ENCODE measurements at regions not wholly inside any gene's neighbourhood (a gene's known extent, or its start where the extent isn't known, plus 50 kb on each side); places are given as distances from the start of the nearest gene placed in this dataset.

DNA sequence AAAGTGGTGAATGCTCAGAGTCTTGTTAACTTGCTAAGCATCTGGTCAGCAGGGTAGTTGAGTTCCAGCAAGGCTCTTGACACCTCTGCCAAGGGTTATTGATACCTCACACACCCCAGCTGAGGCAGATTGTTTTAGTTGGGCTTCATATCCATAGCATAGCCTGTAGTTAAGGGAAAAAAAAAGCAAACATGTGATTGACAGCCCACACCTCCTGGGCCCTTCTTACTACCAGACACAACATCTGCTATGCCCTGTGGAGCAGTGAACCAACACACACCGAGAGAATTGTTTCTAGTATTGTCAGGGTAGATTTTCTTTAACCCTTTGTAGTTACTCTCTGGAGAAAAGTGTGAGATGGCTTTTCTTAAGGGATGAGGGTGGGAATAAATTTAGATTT lies 697.0 kb upstream of the POU3F2 start:
- no peak for TF ChIP-seq EP300 (IDR thresholded peaks at IDR 0.05; ENCODE audit: borderline replicate concordance in 1 of 2, low read depth in 1 of 2, low read length in 1 of 2)
- TF ChIP-seq, protein P1, sequence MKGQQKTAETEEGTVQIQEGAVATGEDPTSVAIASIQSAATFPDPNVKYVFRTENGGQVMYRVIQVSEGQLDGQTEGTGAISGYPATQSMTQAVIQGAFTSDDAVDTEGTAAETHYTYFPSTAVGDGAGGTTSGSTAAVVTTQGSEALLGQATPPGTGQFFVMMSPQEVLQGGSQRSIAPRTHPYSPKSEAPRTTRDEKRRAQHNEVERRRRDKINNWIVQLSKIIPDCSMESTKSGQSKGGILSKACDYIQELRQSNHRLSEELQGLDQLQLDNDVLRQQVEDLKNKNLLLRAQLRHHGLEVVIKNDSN (IDR thresholded peaks at IDR 0.05; ENCODE audit: borderline replicate concordance, low read depth), result no peak
- TF ChIP-seq, protein P2, sequence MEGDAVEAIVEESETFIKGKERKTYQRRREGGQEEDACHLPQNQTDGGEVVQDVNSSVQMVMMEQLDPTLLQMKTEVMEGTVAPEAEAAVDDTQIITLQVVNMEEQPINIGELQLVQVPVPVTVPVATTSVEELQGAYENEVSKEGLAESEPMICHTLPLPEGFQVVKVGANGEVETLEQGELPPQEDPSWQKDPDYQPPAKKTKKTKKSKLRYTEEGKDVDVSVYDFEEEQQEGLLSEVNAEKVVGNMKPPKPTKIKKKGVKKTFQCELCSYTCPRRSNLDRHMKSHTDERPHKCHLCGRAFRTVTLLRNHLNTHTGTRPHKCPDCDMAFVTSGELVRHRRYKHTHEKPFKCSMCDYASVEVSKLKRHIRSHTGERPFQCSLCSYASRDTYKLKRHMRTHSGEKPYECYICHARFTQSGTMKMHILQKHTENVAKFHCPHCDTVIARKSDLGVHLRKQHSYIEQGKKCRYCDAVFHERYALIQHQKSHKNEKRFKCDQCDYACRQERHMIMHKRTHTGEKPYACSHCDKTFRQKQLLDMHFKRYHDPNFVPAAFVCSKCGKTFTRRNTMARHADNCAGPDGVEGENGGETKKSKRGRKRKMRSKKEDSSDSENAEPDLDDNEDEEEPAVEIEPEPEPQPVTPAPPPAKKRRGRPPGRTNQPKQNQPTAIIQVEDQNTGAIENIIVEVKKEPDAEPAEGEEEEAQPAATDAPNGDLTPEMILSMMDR (IDR thresholded peaks at IDR 0.05), result no peak
- no peak for TF ChIP-seq NFIC (IDR thresholded peaks at IDR 0.05; ENCODE audit: borderline replicate concordance)
- TF ChIP-seq NRF1 (IDR thresholded peaks at IDR 0.05; ENCODE audit: low read depth, low read length), result no peak
- TF ChIP-seq, protein P3, sequence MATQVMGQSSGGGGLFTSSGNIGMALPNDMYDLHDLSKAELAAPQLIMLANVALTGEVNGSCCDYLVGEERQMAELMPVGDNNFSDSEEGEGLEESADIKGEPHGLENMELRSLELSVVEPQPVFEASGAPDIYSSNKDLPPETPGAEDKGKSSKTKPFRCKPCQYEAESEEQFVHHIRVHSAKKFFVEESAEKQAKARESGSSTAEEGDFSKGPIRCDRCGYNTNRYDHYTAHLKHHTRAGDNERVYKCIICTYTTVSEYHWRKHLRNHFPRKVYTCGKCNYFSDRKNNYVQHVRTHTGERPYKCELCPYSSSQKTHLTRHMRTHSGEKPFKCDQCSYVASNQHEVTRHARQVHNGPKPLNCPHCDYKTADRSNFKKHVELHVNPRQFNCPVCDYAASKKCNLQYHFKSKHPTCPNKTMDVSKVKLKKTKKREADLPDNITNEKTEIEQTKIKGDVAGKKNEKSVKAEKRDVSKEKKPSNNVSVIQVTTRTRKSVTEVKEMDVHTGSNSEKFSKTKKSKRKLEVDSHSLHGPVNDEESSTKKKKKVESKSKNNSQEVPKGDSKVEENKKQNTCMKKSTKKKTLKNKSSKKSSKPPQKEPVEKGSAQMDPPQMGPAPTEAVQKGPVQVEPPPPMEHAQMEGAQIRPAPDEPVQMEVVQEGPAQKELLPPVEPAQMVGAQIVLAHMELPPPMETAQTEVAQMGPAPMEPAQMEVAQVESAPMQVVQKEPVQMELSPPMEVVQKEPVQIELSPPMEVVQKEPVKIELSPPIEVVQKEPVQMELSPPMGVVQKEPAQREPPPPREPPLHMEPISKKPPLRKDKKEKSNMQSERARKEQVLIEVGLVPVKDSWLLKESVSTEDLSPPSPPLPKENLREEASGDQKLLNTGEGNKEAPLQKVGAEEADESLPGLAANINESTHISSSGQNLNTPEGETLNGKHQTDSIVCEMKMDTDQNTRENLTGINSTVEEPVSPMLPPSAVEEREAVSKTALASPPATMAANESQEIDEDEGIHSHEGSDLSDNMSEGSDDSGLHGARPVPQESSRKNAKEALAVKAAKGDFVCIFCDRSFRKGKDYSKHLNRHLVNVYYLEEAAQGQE (IDR thresholded peaks at IDR 0.05; ENCODE audit: low read depth, low read length), result no peak
- TF ChIP-seq, protein P4, sequence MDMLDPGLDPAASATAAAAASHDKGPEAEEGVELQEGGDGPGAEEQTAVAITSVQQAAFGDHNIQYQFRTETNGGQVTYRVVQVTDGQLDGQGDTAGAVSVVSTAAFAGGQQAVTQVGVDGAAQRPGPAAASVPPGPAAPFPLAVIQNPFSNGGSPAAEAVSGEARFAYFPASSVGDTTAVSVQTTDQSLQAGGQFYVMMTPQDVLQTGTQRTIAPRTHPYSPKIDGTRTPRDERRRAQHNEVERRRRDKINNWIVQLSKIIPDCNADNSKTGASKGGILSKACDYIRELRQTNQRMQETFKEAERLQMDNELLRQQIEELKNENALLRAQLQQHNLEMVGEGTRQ (IDR thresholded peaks at IDR 0.05; ENCODE audit: borderline replicate concordance, low read depth, low read length), result no peak
- no peak for TF ChIP-seq TAF1 (IDR thresholded peaks at IDR 0.05; ENCODE audit: borderline replicate concordance, low read depth, low read length)
- TF ChIP-seq YY1 (IDR thresholded peaks at IDR 0.05; ENCODE audit: low read depth), result no peak
